Endothelial cell of umbilical vein (primary cell): ENCODE measurements at regions not wholly inside any gene's neighbourhood (a gene's known extent, or its start where the extent isn't known, plus 50 kb on each side); places are given as distances from the start of the nearest gene placed in this dataset.

Experiments used
- BruUV-seq: library from RNA; stranded (reverse); fragments of 400-500 nt; replicated peaks from 2 replicates; lab custom pipeline; 2021; lab: Mats Ljungman, UMichigan
- CTCF ChIA-PET: fragments of 300-600, 350-600 bp; sonication (Branson Sonifier 250); formaldehyde crosslinking; loops from one replicate; lab custom pipeline; 2021; ENCODE audit warnings: antibody characterized with exemption, inconsistent platforms; lab: Charles Lee
- POLR2A ChIA-PET: fragments of 300-600, 350-600 bp; sonication (Branson Sonifier 250); formaldehyde crosslinking; loops from one replicate; lab custom pipeline; 2021; ENCODE audit warnings: antibody characterized with exemption, inconsistent platforms; lab: Charles Lee
- DNase-seq: peaks from one replicate; pipeline ENCODE4 v3.0.0-alpha.2; 2011; ENCODE audit warnings: low read depth, low spot score
- FAIRE-seq: peaks from 2 replicates; lab custom pipeline; 2011; peaks lifted over from hg19 to GRCh38; lab: Jason Lieb, UNC
- H2AFZ ChIP-seq: 2 replicates; pipeline ENCODE4 v1.6.0; 2012; ENCODE audit warnings: low read depth, low read length, control low read depth, inconsistent platforms
- H3K27ac ChIP-seq: 2 replicates; pipeline ENCODE4 v1.5.1; 2011; ENCODE audit warnings: low read depth, mild to moderate bottlenecking, control low read depth, low read length, moderate library complexity; ENCODE audit not compliant: insufficient read depth
- H3K27me3 ChIP-seq, 2 experiments: 2 replicates each; pipeline versions ENCODE4 v1.6.0 to v1.6.1; 2011; ENCODE audit warnings: low read length in 2 of 2, mixed read lengths in 1 of 2; ENCODE audit not compliant: control insufficient read depth in 2 of 2, insufficient read depth in 2 of 2
- H3K36me3 ChIP-seq, 2 experiments: 2 replicates in 1 of 2; 3 replicates in 1 of 2; pipeline ENCODE4 v1.5.1; 2011; ENCODE audit warnings: low read length in 2 of 2, mild to moderate bottlenecking in 1 of 2, moderate library complexity in 1 of 2; ENCODE audit not compliant: control insufficient read depth in 2 of 2, insufficient read depth in 2 of 2; ENCODE audit errors: extremely low read depth in 1 of 2
- H3K4me1 ChIP-seq: 3 replicates; pipeline ENCODE4 v1.5.1; 2011; ENCODE audit warnings: mild to moderate bottlenecking, low read length; ENCODE audit not compliant: control insufficient read depth, insufficient read depth; ENCODE audit errors: extremely low read depth
- H3K4me2 ChIP-seq: 2 replicates; pipeline ENCODE4 v1.6.1; 2011; ENCODE audit warnings: low read length, control low read depth, mixed read lengths; ENCODE audit not compliant: insufficient read depth
- H3K4me3 ChIP-seq, 3 experiments: fragments of 200-600 bp in 1 of 3; sonication (generic), shearing (Covaris generic) in 1 of 3; replicated peaks in 1 of 3; 2 replicates each; pipeline ENCODE4 v1.5.1; 2011 to 2016; ENCODE audit warnings: control low read depth in 3 of 3, low read length in 3 of 3, mild to moderate bottlenecking in 2 of 3, inconsistent platforms in 1 of 3, low read depth in 1 of 3, moderate library complexity in 1 of 3; ENCODE audit not compliant: insufficient read depth in 1 of 3
- H3K79me2 ChIP-seq: 2 replicates; pipeline ENCODE4 v1.6.0; 2012; ENCODE audit warnings: low read length, inconsistent platforms; ENCODE audit not compliant: control insufficient read depth, insufficient read depth
- H3K9ac ChIP-seq: replicated peaks from 2 replicates; pipeline ENCODE3; 2011; ENCODE audit warnings: low read length, control low read depth; ENCODE audit not compliant: insufficient read depth; ENCODE audit errors: extremely low read depth
- H3K9me1 ChIP-seq: replicated peaks from 3 replicates; pipeline ENCODE4 v1.6.0; 2011; ENCODE audit warnings: mild to moderate bottlenecking, low read length; ENCODE audit not compliant: control insufficient read depth, insufficient read depth; ENCODE audit errors: extremely low read depth
- H3K9me3 ChIP-seq: replicated peaks from 2 replicates; pipeline ENCODE4 v1.5.1; 2012; ENCODE audit warnings: low read length, inconsistent platforms; ENCODE audit not compliant: control insufficient read depth, insufficient read depth
- H4K20me1 ChIP-seq: replicated peaks from 2 replicates; pipeline ENCODE3; 2011; ENCODE audit warnings: mild to moderate bottlenecking, low read length; ENCODE audit not compliant: control insufficient read depth, insufficient read depth; ENCODE audit errors: extremely low read depth
- GATA2 ChIP-seq: IDR thresholded peaks from 2 replicates; pipeline ENCODE4 v1.7.0; 2011; ENCODE audit warnings: low read depth, mild to moderate bottlenecking, moderate library complexity, mixed read lengths, low read length; ENCODE audit not compliant: insufficient read length, insufficient read depth
- MAX ChIP-seq: IDR thresholded peaks from 2 replicates; pipeline ENCODE4 v1.6.1; 2011; ENCODE audit not compliant: insufficient read depth, insufficient read length
- MYC ChIP-seq: IDR thresholded peaks from one replicate; pipeline ENCODE4 v1.6.1; 2011; ENCODE audit warnings: mild to moderate bottlenecking, low read depth, low read length
- POLR2A ChIP-seq: IDR thresholded peaks from 2 replicates; pipeline ENCODE4 v1.6.1; 2012; ENCODE audit warnings: low read depth, mild to moderate bottlenecking, control low read depth, low read length
- dilution Hi-C: fragments of 300-500 bp; cut with MboI; formaldehyde crosslinking; loops from one replicate; pipeline ENCODE4 v1.15.0; 2019; ENCODE audit warnings: low sequenced_read_pairs; ENCODE audit not compliant: extremely low pct_ligation_motif_present
- intact Hi-C: fragments of 100-400 bp; cut with micrococcal nuclease; formaldehyde crosslinking; loops from one replicate; pipeline ENCODE4 v1.10.0; 2022

- Histone ChIP-seq H3K4me3 (no peak overlapping the region), H3K9me1 (no peaks in the 10 kb centered on the region), H3K4me1 (no peaks in the 10 kb centered on the region), H3K9ac (no peak overlapping the region), H3K4me2 (no peak overlapping the region), H3K9me3 (no peaks in the 10 kb centered on the region), H3K27me3 (no peaks in the 10 kb centered on the region), H3K36me3 (no peaks in the 10 kb centered on the region), H3K27ac (no peak overlapping the region), H2AFZ (no peak overlapping the region), H4K20me1 (no peaks in the 10 kb centered on the region), H3K79me2 (no peaks in the 10 kb centered on the region)
- ChIA-PET CTCF (no interaction called here), POLR2A (no interaction called here)
- intact Hi-C loops (no loop called here), dilution Hi-C loops (no loop called here)
- DNase-seq (no peak), FAIRE-seq (no peak)
- BruUV-seq: no TSS peak
- TF ChIP-seq POLR2A: no peak
Measured at GRCh38 chr2:217193431-217194340, 333.8 kb upstream of the TNP1 start.

- H3K9ac ChIP-seq: no peak overlapping the region
- POLR2A ChIA-PET: no interaction called here
- H3K9me3 ChIP-seq: no peaks in the 10 kb centered on the region
- H2AFZ ChIP-seq: no peak overlapping the region
- no peaks in the 10 kb centered on the region for H3K36me3 ChIP-seq
- TF ChIP-seq MAX: no peak
- no peak for TF ChIP-seq MYC
- no peak for TF ChIP-seq POLR2A
- no peak for TF ChIP-seq GATA2
- no peak for FAIRE-seq
- no peaks in the 10 kb centered on the region for H3K79me2 ChIP-seq
- H3K4me1 ChIP-seq: no peaks in the 10 kb centered on the region
- no TSS peak for BruUV-seq
- intact Hi-C loops (no loop called here), dilution Hi-C loops (no loop called here)
- H3K27ac ChIP-seq: no peak overlapping the region
- H3K4me3 ChIP-seq: no peak overlapping the region
- CTCF ChIA-PET: no interaction called here
- H3K4me2 ChIP-seq: no peak overlapping the region
- no peaks in the 10 kb centered on the region for H3K27me3 ChIP-seq
- H4K20me1 ChIP-seq: no peaks in the 10 kb centered on the region
- DNase-seq: no peak
- no peaks in the 10 kb centered on the region for H3K9me1 ChIP-seq
Measured at GRCh38 chr2:217192366-217192765, 332.5 kb upstream of the TNP1 start.
